ENCODE measurements at regions not wholly inside any gene's neighbourhood (a gene's known extent, or its start where the extent isn't known, plus 50 kb on each side); places are given as distances from the start of the nearest gene placed in this dataset.

- FAIRE-seq = no peak
- Histone ChIP-seq H3K4me1 (ENCODE audit: insufficient read depth, low read length) (no peaks in the 10 kb centered on the region), H3K36me3 (replicated peaks in 1 of 2; ENCODE audit: control insufficient read depth in 1 of 2, insufficient read depth in 2 of 2, low read length in 2 of 2) (no peaks in the 10 kb centered on the region), H3K9me3 (ENCODE audit: low read length) (no peaks in the 10 kb centered on the region), H2AFZ (ENCODE audit: low read length) (no peak overlapping the region), H3K4me2 (ENCODE audit: low read depth, low read length) (no peak overlapping the region), H3K9ac (ENCODE audit: insufficient read depth, low read depth, low read length) (no peak overlapping the region), H3K27me3 (ENCODE audit: control insufficient read depth in 1 of 2, insufficient read depth in 2 of 2, low read length in 2 of 2) (peaks cover 0 to 6% of the 10 kb centered on the region in 2 experiments; a peak in 1 of 5 replicates), H4K20me1 (ENCODE audit: insufficient read depth, low read length) (no peaks in the 10 kb centered on the region), H3K27ac (ENCODE audit: extremely low read length, insufficient read depth, low read length) (no peak overlapping the region), H3K4me3 (replicated peaks in 1 of 3; ENCODE audit: insufficient read depth in 1 of 3, low read depth in 2 of 3, low read length in 3 of 3) (no peak overlapping the region), H3K79me2 (ENCODE audit: insufficient read depth, low read length) (no peaks in the 10 kb centered on the region)
- ChIA-PET CTCF (ENCODE audit: low intra/inter-chr PET ratio, low total read pairs) (no interaction called here), POLR2A (no interaction called here)
- TF ChIP-seq ZNF441 (CRISPR knock-in tag; IDR thresholded peaks at IDR 0.05; ENCODE audit: borderline replicate concordance) (no peak), POLR2G (IDR thresholded peaks at IDR 0.05; ENCODE audit: low read depth, low read length) (no peak), RNF219 (CRISPR knock-in tag; IDR thresholded peaks at IDR 0.05) (no peak), RBAK (CRISPR knock-in tag; IDR thresholded peaks at IDR 0.05) (no peak), IKZF4 (CRISPR knock-in tag; IDR thresholded peaks at IDR 0.05; ENCODE audit: borderline replicate concordance, low read depth, not compliant biosample characterization) (no peak), ZSCAN25 (CRISPR knock-in tag; IDR thresholded peaks at IDR 0.05) (no peak), ZBTB20 (CRISPR knock-in tag; IDR thresholded peaks at IDR 0.05; ENCODE audit: borderline replicate concordance, low read depth) (no peak), ATRX (CRISPR knock-in tag; IDR thresholded peaks at IDR 0.05; ENCODE audit: borderline replicate concordance) (no peak), ZHX2 (IDR thresholded peaks at IDR 0.05; ENCODE audit: low read depth) (no peak), ZHX2 (CRISPR knock-in tag; IDR thresholded peaks at IDR 0.05; ENCODE audit: borderline replicate concordance) (no peak), HHEX (CRISPR knock-in tag; IDR thresholded peaks at IDR 0.05) (no peak), ZNF205 (CRISPR knock-in tag; IDR thresholded peaks at IDR 0.05) (no peak), ATF7-NPFF (CRISPR knock-in tag; IDR thresholded peaks at IDR 0.05; ENCODE audit: low read depth) (no peak), MED13 (CRISPR knock-in tag; IDR thresholded peaks at IDR 0.05) (no peak), FOXK2 (IDR thresholded peaks at IDR 0.05) (no peak), ZNF33B (CRISPR knock-in tag; IDR thresholded peaks at IDR 0.05) (no peak), E2F1 (CRISPR knock-in tag; IDR thresholded peaks at IDR 0.05) (no peak)
- in situ Hi-C loops (cut with HindIII; ENCODE audit: extremely low pct_ligation_motif_present, low pct_unique_long_range_greater_than_20kb) = no loop called here
- DNase-seq (ENCODE audit: low spot score) = no peak
- intact Hi-C loops (cut with micrococcal nuclease; ENCODE audit: unreplicated experiment) = no loop called here
- BruUV-seq (replicated peaks) = no TSS peak
- ATAC-seq = no peak
- WGBS (ENCODE audit: low lambda C conversion rate) = 4% methylated on average over 4 of the region's 4 CpGs
These were observed 336.3 kb downstream of the DAD1 start for GRCh38 chr14:22252686-22253085.

Data from HepG2 (cell line).